B cell (primary cell): ENCODE measurements at regions not wholly inside any gene's neighbourhood (a gene's known extent, or its start where the extent isn't known, plus 50 kb on each side); places are given as distances from the start of the nearest gene placed in this dataset.

Experiments used
- ATAC-seq: fragments of 200-7000 bp; cut with Tn5 transposase; one replicate; pipeline ENCODE4 v1.10.0; 2021; ENCODE audit warnings: low read depth, mild to moderate bottlenecking, moderate number of reproducible peaks, moderate library complexity
- CTCF ChIA-PET: fragments of 350-600 bp; sonication (Branson Sonifier 250); formaldehyde crosslinking; loops from one replicate; lab custom pipeline; 2021; ENCODE audit warnings: antibody characterized with exemption, inconsistent platforms; lab: Charles Lee
- POLR2A ChIA-PET: fragments of 350-600 bp; sonication (Branson Sonifier 250); formaldehyde crosslinking; loops from one replicate; lab custom pipeline; 2021; ENCODE audit warnings: antibody characterized with exemption; lab: Charles Lee
- DNase-seq: peaks from one replicate; pipeline ENCODE4 v3.0.0; 2013
- H2AFZ ChIP-seq: 2 replicates; pipeline ENCODE4 v1.6.1; 2012; ENCODE audit warnings: mild to moderate bottlenecking, low read depth, low read length; ENCODE audit not compliant: insufficient read depth, poor library complexity, severe bottlenecking
- H3K27ac ChIP-seq, 2 donors: 1 replicate in 1 of 2; 2 replicates in 1 of 2; pipeline ENCODE4 v1.5.1; 2012 to 2013; ENCODE audit warnings: low read length in 2 of 2, mild to moderate bottlenecking in 2 of 2, moderate library complexity in 1 of 2
- H3K27me3 ChIP-seq, 4 experiments: fragments of 200-600 bp in 1 of 4; sonication (generic) in 1 of 4; replicated peaks in 1 of 4; 1 replicate in 2 of 4; 2 replicates in 2 of 4; pipeline versions ENCODE4 v1.6.1 to v1.7.0; 2013 to 2016; ENCODE audit warnings: low read length in 3 of 4, mild to moderate bottlenecking in 2 of 4, mixed read lengths in 1 of 4, moderate library complexity in 1 of 4; ENCODE audit not compliant: insufficient read depth in 4 of 4, control insufficient read depth in 3 of 4; ENCODE audit errors: control extremely low read depth in 1 of 4
- H3K36me3 ChIP-seq, 2 experiments: replicated peaks in 1 of 2; 1 replicate in 1 of 2; 2 replicates in 1 of 2; pipeline versions ENCODE4 v1.6.1 to v1.7.1; 2013; ENCODE audit warnings: low read length in 1 of 2; ENCODE audit not compliant: insufficient read depth in 2 of 2, control insufficient read depth in 1 of 2; ENCODE audit errors: control extremely low read depth in 1 of 2, extremely low read depth in 1 of 2
- H3K4me1 ChIP-seq, 2 donors: fragments of 200-600 bp in 1 of 2; sonication (generic) in 1 of 2; 1 replicate in 1 of 2; 2 replicates in 1 of 2; pipeline versions ENCODE4 v1.5.1 to v1.6.1; 2013 to 2017; ENCODE audit warnings: low read length in 2 of 2; ENCODE audit not compliant: control insufficient read depth in 2 of 2, insufficient read depth in 2 of 2
- H3K4me2 ChIP-seq: replicated peaks from 2 replicates; pipeline ENCODE3; 2012; ENCODE audit warnings: mild to moderate bottlenecking, low read depth, low read length; ENCODE audit not compliant: poor library complexity, severe bottlenecking
- H3K4me3 ChIP-seq, 5 experiments: fragments of 200-600 bp in 1 of 5; sonication (generic) in 1 of 5; 1 replicate in 3 of 5; 2 replicates in 2 of 5; pipeline versions ENCODE4 v1.5.1 to v1.7.0; 2011 to 2016; ENCODE audit warnings: low read length in 4 of 5, mild to moderate bottlenecking in 4 of 5, low read depth in 2 of 5, control low read depth in 1 of 5, moderate library complexity in 1 of 5; ENCODE audit not compliant: insufficient read depth in 1 of 5; ENCODE audit errors: control extremely low read depth in 1 of 5, extremely low read depth in 1 of 5
- H3K79me2 ChIP-seq: fragments of 200-600 bp; sonication (generic); one replicate; pipeline ENCODE4 v1.6.0; 2016; ENCODE audit warnings: low read length; ENCODE audit not compliant: control insufficient read depth, insufficient read depth
- H3K9ac ChIP-seq: fragments of 200-600 bp; sonication (generic); 2 replicates; pipeline ENCODE4 v1.6.1; 2017; ENCODE audit warnings: mild to moderate bottlenecking, low read length, moderate library complexity
- H3K9me3 ChIP-seq, 3 donors: one replicate each; pipeline versions ENCODE4 v1.6.1 to v1.7.1; 2013; ENCODE audit warnings: low read length in 2 of 3; ENCODE audit not compliant: control insufficient read depth in 2 of 3, insufficient read depth in 1 of 3; ENCODE audit errors: control extremely low read depth in 1 of 3
- H4K20me1 ChIP-seq: 2 replicates; pipeline ENCODE4 v1.6.0; 2012; ENCODE audit warnings: mild to moderate bottlenecking, low read length; ENCODE audit not compliant: insufficient read depth, control insufficient read depth, poor library complexity, severe bottlenecking
- H3K27ac Mint-ChIP-seq: one replicate; pipeline ENCODE4 v1.8.0; 2021; ENCODE audit warnings: mixed read lengths
- H3K27me3 Mint-ChIP-seq: one replicate; pipeline ENCODE4 v1.8.0; 2021; ENCODE audit warnings: mixed read lengths
- H3K4me1 Mint-ChIP-seq: one replicate; pipeline ENCODE4 v1.8.0; 2021; ENCODE audit warnings: mixed read lengths
- H3K4me3 Mint-ChIP-seq: one replicate; pipeline ENCODE4 v1.8.0; 2021; ENCODE audit warnings: mixed read lengths
- H3K9me3 Mint-ChIP-seq: one replicate; pipeline ENCODE4 v1.8.0; 2022; ENCODE audit warnings: mixed read lengths; ENCODE audit not compliant: insufficient read depth
- EZH2 ChIP-seq: IDR thresholded peaks from 2 replicates; pipeline ENCODE4 v1.6.1; 2012; ENCODE audit warnings: borderline replicate concordance, low read depth, mild to moderate bottlenecking, moderate library complexity, low read length; ENCODE audit not compliant: insufficient read depth, poor library complexity, severe bottlenecking
- WGBS: methylation state at CpG from one replicate; pipeline ENCODE4 v1.1.5; 2013; ENCODE audit warnings: missing lambda C conversion rate; ENCODE audit not compliant: insufficient coverage; 5-methylcytosine and 5-hydroxymethylcytosine counted together
- intact Hi-C: fragments of 100-400 bp; cut with micrococcal nuclease; formaldehyde crosslinking; loops from one replicate; pipeline ENCODE4 v1.10.0; 2022
- TF ChIP-seq, protein P1 (sequence below): fragments of 200-600 bp; IDR thresholded peaks from one replicate; pipeline ENCODE4 v1.8.0; 2022; ENCODE audit warnings: antibody characterized with exemption, mild to moderate bottlenecking

DNA sequence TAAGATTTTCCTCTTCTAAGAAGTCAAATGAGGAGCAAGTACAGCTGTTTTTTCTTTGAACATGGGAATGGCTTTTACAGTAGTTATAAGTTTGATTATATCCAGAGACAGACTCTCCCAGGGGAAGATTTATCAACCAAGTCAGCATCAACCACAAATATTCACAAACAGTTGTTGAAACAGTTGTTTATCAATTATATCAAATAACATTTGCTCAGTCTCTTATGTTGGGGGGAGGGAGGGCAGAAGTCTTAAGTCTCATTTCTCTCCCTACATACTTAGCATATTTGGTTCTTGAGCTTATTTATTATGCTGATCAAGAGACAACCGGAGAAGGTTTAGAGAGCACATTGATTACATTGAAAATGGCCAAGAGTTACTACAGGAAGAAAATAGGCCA lies 110.1 kb downstream of the FBXO8 start:
- H3K9ac ChIP-seq = no peak overlapping the region
- no CpG with 5 or more reads among the region's 1 CpG for WGBS
- H3K27me3 Mint-ChIP-seq = peaks cover 12% of the 10 kb centered on the region
- no peaks in the 10 kb centered on the region for H3K4me1 Mint-ChIP-seq
- POLR2A ChIA-PET = no interaction called here
- DNase-seq (no peak), ATAC-seq (no peak)
- no peak overlapping the region for H3K4me3 ChIP-seq
- intact Hi-C loops = no loop called here
- no peaks in the 10 kb centered on the region for H3K9me3 Mint-ChIP-seq
- no peak overlapping the region for H3K4me3 Mint-ChIP-seq
- H3K4me1 ChIP-seq = no peaks in the 10 kb centered on the region
- peaks cover 0 to 1% (median 0%) of the 10 kb centered on the region in 3 donors for H3K9me3 ChIP-seq
- CTCF ChIA-PET = no interaction called here
- no peak overlapping the region for H3K27ac Mint-ChIP-seq
- H2AFZ ChIP-seq = no peak overlapping the region
- H3K79me2 ChIP-seq = no peaks in the 10 kb centered on the region
- peaks cover 0 to 5% (median 2%) of the 10 kb centered on the region in 4 experiments for H3K27me3 ChIP-seq
- H3K27ac ChIP-seq = no peak overlapping the region
- H4K20me1 ChIP-seq = no peaks in the 10 kb centered on the region
- no peak for TF ChIP-seq EZH2
- no peaks in the 10 kb centered on the region for H3K36me3 ChIP-seq
- H3K4me2 ChIP-seq = no peak overlapping the region

DNA sequence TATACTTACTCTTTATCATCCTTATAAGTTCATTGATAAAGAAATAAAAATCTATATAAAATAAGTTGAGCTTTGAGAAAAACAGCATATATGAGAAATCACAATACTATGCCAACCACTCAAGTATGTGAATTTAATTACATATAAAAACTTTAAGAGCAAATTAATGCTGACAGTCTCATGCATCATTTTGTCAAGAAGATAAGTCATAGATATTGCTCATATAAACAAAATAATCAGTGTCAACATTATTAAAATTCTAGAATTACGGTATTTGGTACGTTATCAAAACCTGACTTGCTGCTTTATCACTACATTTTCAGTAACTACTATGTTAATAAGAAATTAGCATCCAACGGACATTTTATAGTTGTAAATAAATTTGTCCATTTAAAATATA lies 111.2 kb downstream of the FBXO8 start:
- Histone ChIP-seq H3K27ac (no peak overlapping the region), H3K9me3 (no peaks in the 10 kb centered on the region), H3K27me3 (peaks cover 0 to 5% (median 2%) of the 10 kb centered on the region in 4 experiments), H3K4me1 (no peaks in the 10 kb centered on the region), H3K4me2 (no peak overlapping the region), H3K4me3 (no peak overlapping the region), H4K20me1 (no peaks in the 10 kb centered on the region), H3K36me3 (no peaks in the 10 kb centered on the region), H3K9ac (no peak overlapping the region), H2AFZ (no peak overlapping the region), H3K79me2 (no peaks in the 10 kb centered on the region)
- ChIA-PET CTCF (no interaction called here), POLR2A (no interaction called here)
- no peak for TF ChIP-seq EZH2
- TF ChIP-seq, protein P1, sequence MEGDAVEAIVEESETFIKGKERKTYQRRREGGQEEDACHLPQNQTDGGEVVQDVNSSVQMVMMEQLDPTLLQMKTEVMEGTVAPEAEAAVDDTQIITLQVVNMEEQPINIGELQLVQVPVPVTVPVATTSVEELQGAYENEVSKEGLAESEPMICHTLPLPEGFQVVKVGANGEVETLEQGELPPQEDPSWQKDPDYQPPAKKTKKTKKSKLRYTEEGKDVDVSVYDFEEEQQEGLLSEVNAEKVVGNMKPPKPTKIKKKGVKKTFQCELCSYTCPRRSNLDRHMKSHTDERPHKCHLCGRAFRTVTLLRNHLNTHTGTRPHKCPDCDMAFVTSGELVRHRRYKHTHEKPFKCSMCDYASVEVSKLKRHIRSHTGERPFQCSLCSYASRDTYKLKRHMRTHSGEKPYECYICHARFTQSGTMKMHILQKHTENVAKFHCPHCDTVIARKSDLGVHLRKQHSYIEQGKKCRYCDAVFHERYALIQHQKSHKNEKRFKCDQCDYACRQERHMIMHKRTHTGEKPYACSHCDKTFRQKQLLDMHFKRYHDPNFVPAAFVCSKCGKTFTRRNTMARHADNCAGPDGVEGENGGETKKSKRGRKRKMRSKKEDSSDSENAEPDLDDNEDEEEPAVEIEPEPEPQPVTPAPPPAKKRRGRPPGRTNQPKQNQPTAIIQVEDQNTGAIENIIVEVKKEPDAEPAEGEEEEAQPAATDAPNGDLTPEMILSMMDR = no peak
- DNase-seq = no peak
- no CpG with 5 or more reads among the region's 3 CpGs for WGBS
- Mint-ChIP-seq H3K9me3 (no peaks in the 10 kb centered on the region), H3K4me3 (no peak overlapping the region), H3K27me3 (peaks cover 12% of the 10 kb centered on the region), H3K4me1 (no peaks in the 10 kb centered on the region), H3K27ac (no peak overlapping the region)
- no peak for ATAC-seq
- intact Hi-C loops = no loop called here
